ENCODE measurements at regions not wholly inside any gene's neighbourhood (a gene's known extent, or its start where the extent isn't known, plus 50 kb on each side); places are given as distances from the start of the nearest gene placed in this dataset.
A peak's percentile ranks its signal among the peaks of the same experiment; 100 is the strongest.

DNA sequence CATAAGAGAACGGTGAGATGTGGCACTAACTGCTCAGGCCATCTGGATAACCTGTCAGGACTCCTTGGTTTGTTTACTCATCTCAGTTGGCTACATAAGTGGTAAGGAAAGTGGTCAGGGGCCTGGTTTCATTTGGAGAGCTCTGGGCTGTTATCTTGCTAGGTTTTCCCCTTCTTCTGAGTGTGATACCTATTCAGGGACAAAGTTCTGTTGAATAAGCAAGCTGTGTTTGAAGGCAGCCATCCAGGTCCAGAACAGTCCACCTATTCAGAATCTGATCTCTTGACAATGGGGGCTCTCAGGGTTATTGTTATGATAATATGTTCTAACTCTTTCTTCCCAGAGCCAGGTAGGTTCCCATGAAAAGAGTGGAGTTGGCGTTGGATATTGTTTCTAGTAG, 194.9 kb downstream of the PAH start:
- 89 to 97% (median 91%) methylated on average over 2 of the region's 2 CpGs for WGBS, 5 donors
- Histone ChIP-seq H3K27me3 (replicated peaks in 1 of 7) (no peaks in the 10 kb centered on the region), H3K4me3 (no peak overlapping the region), H3K9me3 (no peaks in the 10 kb centered on the region), H3K4me1 (no peaks in the 10 kb centered on the region), H3K36me3 (no peaks in the 10 kb centered on the region), H3K27ac (no peak overlapping the region)
- no peak for DNase-seq
- intact Hi-C loops (cut with DNase I; ENCODE audit: low total_unique reads), result no loop called here
- TF ChIP-seq, protein P1, sequence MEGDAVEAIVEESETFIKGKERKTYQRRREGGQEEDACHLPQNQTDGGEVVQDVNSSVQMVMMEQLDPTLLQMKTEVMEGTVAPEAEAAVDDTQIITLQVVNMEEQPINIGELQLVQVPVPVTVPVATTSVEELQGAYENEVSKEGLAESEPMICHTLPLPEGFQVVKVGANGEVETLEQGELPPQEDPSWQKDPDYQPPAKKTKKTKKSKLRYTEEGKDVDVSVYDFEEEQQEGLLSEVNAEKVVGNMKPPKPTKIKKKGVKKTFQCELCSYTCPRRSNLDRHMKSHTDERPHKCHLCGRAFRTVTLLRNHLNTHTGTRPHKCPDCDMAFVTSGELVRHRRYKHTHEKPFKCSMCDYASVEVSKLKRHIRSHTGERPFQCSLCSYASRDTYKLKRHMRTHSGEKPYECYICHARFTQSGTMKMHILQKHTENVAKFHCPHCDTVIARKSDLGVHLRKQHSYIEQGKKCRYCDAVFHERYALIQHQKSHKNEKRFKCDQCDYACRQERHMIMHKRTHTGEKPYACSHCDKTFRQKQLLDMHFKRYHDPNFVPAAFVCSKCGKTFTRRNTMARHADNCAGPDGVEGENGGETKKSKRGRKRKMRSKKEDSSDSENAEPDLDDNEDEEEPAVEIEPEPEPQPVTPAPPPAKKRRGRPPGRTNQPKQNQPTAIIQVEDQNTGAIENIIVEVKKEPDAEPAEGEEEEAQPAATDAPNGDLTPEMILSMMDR (IDR thresholded peaks at IDR 0.05 in 8 of 11, conservative IDR thresholded peaks at IDR 0.05 in 3 of 11), result no peak
- TF ChIP-seq POLR2A (IDR thresholded peaks at IDR 0.05) (no peak), POLR2AphosphoS5 (IDR thresholded peaks at IDR 0.05) (no peak)

DNA sequence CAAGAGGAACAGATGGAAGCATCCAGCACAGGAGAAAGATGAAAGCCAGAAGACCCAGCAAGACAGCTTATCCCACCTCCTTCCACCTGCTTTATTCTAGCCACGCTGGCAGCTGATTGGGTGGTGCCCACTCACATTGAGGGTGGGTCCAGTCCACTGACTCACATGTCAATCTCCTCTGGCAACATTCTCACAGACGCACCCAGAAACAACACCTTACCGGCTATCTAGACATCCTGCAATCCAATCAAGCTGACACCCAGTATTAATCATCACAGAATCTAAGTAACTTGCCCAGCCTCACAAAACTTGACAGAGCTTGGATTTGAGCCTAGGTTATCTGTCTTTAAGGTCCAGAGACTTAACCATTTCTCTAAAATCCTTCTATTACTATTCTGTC, 208.9 kb downstream of the PAH start:
- H3K27ac ChIP-seq, result no peak overlapping the region
- no peaks in the 10 kb centered on the region for H3K4me1 ChIP-seq
- peaks cover 0 to 8% (median 0%) of the 10 kb centered on the region in 7 donors for H3K27me3 ChIP-seq (replicated peaks in 1 of 7)
- no peak overlapping the region for H3K4me3 ChIP-seq
- H3K36me3 ChIP-seq, result no peaks in the 10 kb centered on the region
- 79 to 89% (median 86%) methylated on average over 3 of the region's 3 CpGs for WGBS, 5 donors
- intact Hi-C loops (cut with DNase I; ENCODE audit: low total_unique reads), result no loop called here
- no peaks in the 10 kb centered on the region for H3K9me3 ChIP-seq
- no peak for DNase-seq
- no peak for TF ChIP-seq POLR2A (IDR thresholded peaks at IDR 0.05)
- TF ChIP-seq, protein P1 (IDR thresholded peaks at IDR 0.05 in 8 of 11, conservative IDR thresholded peaks at IDR 0.05 in 3 of 11), result no peak
- TF ChIP-seq POLR2AphosphoS5 (IDR thresholded peaks at IDR 0.05), result no peak

DNA sequence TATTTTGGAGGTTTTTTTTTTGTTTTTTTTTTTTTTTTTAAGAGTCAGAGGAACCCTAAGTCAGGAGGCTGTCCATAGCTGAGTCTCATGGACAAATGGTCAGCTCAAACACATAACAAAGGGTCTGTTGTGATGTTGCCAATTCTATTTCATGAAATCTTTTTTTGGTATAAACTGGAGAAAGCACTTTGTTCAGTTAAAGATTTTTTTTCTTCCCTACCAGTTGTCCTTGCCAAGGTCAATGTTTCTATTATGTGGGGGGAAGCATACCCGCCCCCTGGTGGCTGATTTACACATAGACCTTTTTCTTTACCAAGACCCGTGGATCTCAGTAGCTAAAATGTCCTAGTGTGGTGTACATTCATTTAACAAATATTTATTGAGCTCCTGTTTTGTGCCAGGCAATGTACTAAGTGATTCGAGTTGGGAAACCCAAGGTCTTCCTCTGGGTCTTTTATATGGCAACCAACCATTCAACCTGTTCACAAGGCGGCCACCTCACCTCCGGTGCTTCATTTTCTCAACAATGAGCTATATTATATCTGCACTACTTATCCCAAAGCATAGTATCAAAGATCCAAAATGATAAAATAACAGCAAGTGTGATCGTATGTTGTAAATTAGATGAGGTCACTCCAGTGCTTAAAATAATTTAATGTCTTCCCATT, 214.5 kb downstream of the PAH start:
- no peaks in the 10 kb centered on the region for H3K9me3 ChIP-seq
- no peak for DNase-seq
- TF ChIP-seq POLR2A (IDR thresholded peaks at IDR 0.05) (no peak), POLR2AphosphoS5 (IDR thresholded peaks at IDR 0.05) (no peak)
- TF ChIP-seq, protein P1 (IDR thresholded peaks at IDR 0.05 in 8 of 11, conservative IDR thresholded peaks at IDR 0.05 in 3 of 11), result peak in 10 of 11 experiments; percentile 38 to 69 (median 55)
- 43 to 51% (median 48%) methylated on average over 6 of the region's 6 CpGs for whole genome bisulfite sequencing, 5 donors
- H3K4me3 ChIP-seq, result no peak overlapping the region
- no peaks in the 10 kb centered on the region for H3K36me3 ChIP-seq
- H3K27me3 ChIP-seq (replicated peaks in 1 of 7), result peaks cover 0 to 8% (median 0%) of the 10 kb centered on the region in 7 donors
- intact Hi-C loops (cut with DNase I; ENCODE audit: low total_unique reads), result no loop called here
- H3K4me1 ChIP-seq, result no peaks in the 10 kb centered on the region
- no peak overlapping the region for H3K27ac ChIP-seq

DNA sequence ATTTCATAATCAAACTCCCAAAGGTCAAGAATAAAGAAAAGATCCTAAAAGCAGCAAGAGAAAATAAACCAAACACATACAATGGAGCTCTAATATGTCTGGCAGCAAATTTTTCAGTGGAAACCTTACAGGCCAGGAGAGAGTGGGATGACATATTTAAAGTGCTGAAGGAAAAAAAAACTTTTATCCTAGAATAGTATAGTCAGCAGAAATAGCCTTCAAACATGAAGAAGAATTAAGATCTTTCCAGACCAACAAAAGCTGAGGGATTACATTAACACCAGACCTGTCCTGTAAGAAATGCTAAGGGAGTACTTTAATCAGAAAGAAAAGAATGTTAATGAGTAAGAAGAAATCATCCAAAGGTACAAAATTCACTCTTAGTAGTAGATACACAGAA, 215.7 kb upstream of the IGF1 start:
- TF ChIP-seq POLR2A (IDR thresholded peaks at IDR 0.05), result no peak
- TF ChIP-seq POLR2AphosphoS5 (IDR thresholded peaks at IDR 0.05), result no peak
- TF ChIP-seq, protein P1 (IDR thresholded peaks at IDR 0.05 in 8 of 11, conservative IDR thresholded peaks at IDR 0.05 in 3 of 11), result no peak
- H3K36me3 ChIP-seq, result no peaks in the 10 kb centered on the region

More for the DNA sequence above, 215.7 kb upstream of the IGF1 start:
- H3K27ac ChIP-seq, result no peak overlapping the region
- H3K27me3 ChIP-seq (replicated peaks in 1 of 7), result peaks cover 0 to 25% (median 0%) of the 10 kb centered on the region in 7 donors
- peaks cover 0 to 18% (median 8%) of the 10 kb centered on the region in 8 donors for H3K9me3 ChIP-seq
- intact Hi-C loops (cut with DNase I; ENCODE audit: low total_unique reads), result no loop called here
- no peak overlapping the region for H3K4me3 ChIP-seq
- no peak for DNase-seq
- H3K4me1 ChIP-seq, result no peaks in the 10 kb centered on the region
